ENCODE measurements at regions not wholly inside any gene's neighbourhood (a gene's known extent, or its start where the extent isn't known, plus 50 kb on each side); places are given as distances from the start of the nearest gene placed in this dataset.

DNA sequence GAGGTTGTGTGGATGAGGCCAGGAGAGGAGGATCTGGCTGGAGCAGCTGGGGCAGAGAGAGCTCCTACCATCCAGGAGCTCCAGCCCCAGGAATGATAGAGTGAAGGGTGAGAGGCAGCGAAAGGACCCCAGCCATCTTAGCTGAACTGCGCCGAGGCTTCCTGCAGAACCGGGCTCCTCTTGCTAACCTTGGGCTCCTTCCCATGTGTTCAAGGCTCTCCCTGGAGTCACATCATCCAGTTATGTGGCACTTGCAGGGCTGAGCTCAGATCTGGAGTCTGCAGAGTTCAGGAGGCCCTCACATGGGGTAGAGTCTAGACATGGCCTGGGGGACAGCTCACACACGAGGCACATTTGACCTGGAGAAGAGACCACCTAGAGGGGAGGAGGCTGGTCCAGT is 225.0 kb upstream of the ZNF32 start:
- H3K9me3 ChIP-seq (ENCODE audit: insufficient read depth, low read length, severe bottlenecking): no peaks in the 10 kb centered on the region
- H3K4me2 ChIP-seq (ENCODE audit: insufficient read depth, low read length): no peak overlapping the region
- H3K36me3 ChIP-seq (ENCODE audit: insufficient read depth, low read length): no peaks in the 10 kb centered on the region
- TF ChIP-seq EZH2 (IDR thresholded peaks at IDR 0.05; ENCODE audit: borderline replicate concordance, low read depth, low read length, severe bottlenecking): no peak
- TF ChIP-seq, protein P1, sequence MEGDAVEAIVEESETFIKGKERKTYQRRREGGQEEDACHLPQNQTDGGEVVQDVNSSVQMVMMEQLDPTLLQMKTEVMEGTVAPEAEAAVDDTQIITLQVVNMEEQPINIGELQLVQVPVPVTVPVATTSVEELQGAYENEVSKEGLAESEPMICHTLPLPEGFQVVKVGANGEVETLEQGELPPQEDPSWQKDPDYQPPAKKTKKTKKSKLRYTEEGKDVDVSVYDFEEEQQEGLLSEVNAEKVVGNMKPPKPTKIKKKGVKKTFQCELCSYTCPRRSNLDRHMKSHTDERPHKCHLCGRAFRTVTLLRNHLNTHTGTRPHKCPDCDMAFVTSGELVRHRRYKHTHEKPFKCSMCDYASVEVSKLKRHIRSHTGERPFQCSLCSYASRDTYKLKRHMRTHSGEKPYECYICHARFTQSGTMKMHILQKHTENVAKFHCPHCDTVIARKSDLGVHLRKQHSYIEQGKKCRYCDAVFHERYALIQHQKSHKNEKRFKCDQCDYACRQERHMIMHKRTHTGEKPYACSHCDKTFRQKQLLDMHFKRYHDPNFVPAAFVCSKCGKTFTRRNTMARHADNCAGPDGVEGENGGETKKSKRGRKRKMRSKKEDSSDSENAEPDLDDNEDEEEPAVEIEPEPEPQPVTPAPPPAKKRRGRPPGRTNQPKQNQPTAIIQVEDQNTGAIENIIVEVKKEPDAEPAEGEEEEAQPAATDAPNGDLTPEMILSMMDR (IDR thresholded peaks at IDR 0.05; ENCODE audit: borderline replicate concordance, extremely low read depth, low read length, poor library complexity, severe bottlenecking): no peak
- no peak for ATAC-seq (ENCODE audit: insufficient read depth, low read depth)
- H3K27me3 ChIP-seq (ENCODE audit: insufficient read depth, low read length, poor library complexity): no peaks in the 10 kb centered on the region
- DNase-seq: no peak
- no peak overlapping the region for H2AFZ ChIP-seq (ENCODE audit: low read depth, low read length)
- H3K4me3 ChIP-seq (ENCODE audit: low read depth in 1 of 2, low read length in 2 of 2): no peak overlapping the region
- no peaks in the 10 kb centered on the region for H3K79me2 ChIP-seq (ENCODE audit: insufficient read depth, low read length)
- no peaks in the 10 kb centered on the region for H4K20me1 ChIP-seq (ENCODE audit: insufficient read depth, low read length)
- no peak overlapping the region for H3K27ac ChIP-seq (ENCODE audit: low read length)
- H3K9ac ChIP-seq (ENCODE audit: low read depth, low read length): no peak overlapping the region
- H3K4me1 ChIP-seq (ENCODE audit: insufficient read depth, low read length): no peaks in the 10 kb centered on the region

DNA sequence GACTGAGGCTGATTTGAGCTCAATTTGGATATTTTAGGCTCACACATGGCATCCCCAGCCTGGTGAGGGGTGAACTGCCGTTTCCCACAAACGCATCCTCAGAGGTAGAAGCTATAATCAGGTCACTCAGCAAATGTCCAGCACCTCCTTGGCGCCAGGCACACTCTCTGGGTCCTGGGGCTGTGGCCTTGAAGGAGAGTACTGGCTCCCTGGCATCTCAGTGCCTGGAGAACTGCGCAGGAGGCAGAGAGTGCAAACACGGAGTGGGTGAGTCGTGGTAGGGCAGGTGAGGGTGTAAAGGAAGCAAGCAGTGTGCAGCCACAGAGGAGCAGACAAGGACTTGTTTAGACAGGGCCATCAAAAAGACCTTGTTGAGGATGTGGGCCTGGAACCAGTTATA is 224.0 kb upstream of the ZNF32 start:
- H3K9ac ChIP-seq (ENCODE audit: low read depth, low read length): no peak overlapping the region
- H3K79me2 ChIP-seq (ENCODE audit: insufficient read depth, low read length): no peaks in the 10 kb centered on the region
- no peaks in the 10 kb centered on the region for H3K4me1 ChIP-seq (ENCODE audit: insufficient read depth, low read length)
- no peaks in the 10 kb centered on the region for H3K36me3 ChIP-seq (ENCODE audit: insufficient read depth, low read length)
- no peaks in the 10 kb centered on the region for H4K20me1 ChIP-seq (ENCODE audit: insufficient read depth, low read length)
- H3K4me2 ChIP-seq (ENCODE audit: insufficient read depth, low read length): no peak overlapping the region
- H3K4me3 ChIP-seq (ENCODE audit: low read depth in 1 of 2, low read length in 2 of 2): no peak overlapping the region
- TF ChIP-seq, protein P1 (IDR thresholded peaks at IDR 0.05; ENCODE audit: borderline replicate concordance, extremely low read depth, low read length, poor library complexity, severe bottlenecking): no peak
- no peak for TF ChIP-seq EZH2 (IDR thresholded peaks at IDR 0.05; ENCODE audit: borderline replicate concordance, low read depth, low read length, severe bottlenecking)
- no peaks in the 10 kb centered on the region for H3K9me3 ChIP-seq (ENCODE audit: insufficient read depth, low read length, severe bottlenecking)
- ATAC-seq (ENCODE audit: insufficient read depth, low read depth) (peak; percentile 51; the same call in 1 of the 3 replicates), DNase-seq (no peak)
- no peaks in the 10 kb centered on the region for H3K27me3 ChIP-seq (ENCODE audit: insufficient read depth, low read length, poor library complexity)
- H3K27ac ChIP-seq (ENCODE audit: low read length): no peak overlapping the region
- H2AFZ ChIP-seq (ENCODE audit: low read depth, low read length): no peak overlapping the region

DNA sequence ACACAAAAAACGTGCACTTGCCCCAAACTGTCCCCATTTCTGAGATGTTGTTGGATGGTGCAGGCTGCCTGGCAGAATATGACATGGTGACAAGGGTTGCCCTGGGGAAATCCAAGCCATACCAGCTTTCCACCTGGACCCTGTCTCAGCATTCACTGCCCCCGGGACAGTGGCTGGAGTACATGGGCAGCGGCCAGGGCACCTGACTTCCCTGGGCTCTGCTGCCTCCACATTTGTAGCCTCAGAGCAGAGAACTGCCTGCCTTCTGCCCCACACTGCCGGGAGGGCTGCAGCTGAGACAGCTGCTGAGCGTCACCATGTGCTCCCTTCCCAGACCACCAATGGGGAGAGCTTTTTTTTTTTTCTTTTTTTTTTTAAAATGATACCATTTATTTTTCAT is 222.9 kb upstream of the ZNF32 start:
- H3K9ac ChIP-seq (ENCODE audit: low read depth, low read length): no peak overlapping the region
- no peak for DNase-seq
- no peaks in the 10 kb centered on the region for H4K20me1 ChIP-seq (ENCODE audit: insufficient read depth, low read length)
- H2AFZ ChIP-seq (ENCODE audit: low read depth, low read length): no peak overlapping the region
- H3K4me3 ChIP-seq (ENCODE audit: low read depth in 1 of 2, low read length in 2 of 2): no peak overlapping the region
- H3K4me1 ChIP-seq (ENCODE audit: insufficient read depth, low read length): no peaks in the 10 kb centered on the region
- H3K36me3 ChIP-seq (ENCODE audit: insufficient read depth, low read length): no peaks in the 10 kb centered on the region
- no peak for ATAC-seq (ENCODE audit: insufficient read depth, low read depth)
- no peaks in the 10 kb centered on the region for H3K9me3 ChIP-seq (ENCODE audit: insufficient read depth, low read length, severe bottlenecking)
- no peak for TF ChIP-seq EZH2 (IDR thresholded peaks at IDR 0.05; ENCODE audit: borderline replicate concordance, low read depth, low read length, severe bottlenecking)
- TF ChIP-seq, protein P1 (IDR thresholded peaks at IDR 0.05; ENCODE audit: borderline replicate concordance, extremely low read depth, low read length, poor library complexity, severe bottlenecking): no peak
- H3K27ac ChIP-seq (ENCODE audit: low read length): no peak overlapping the region
- H3K4me2 ChIP-seq (ENCODE audit: insufficient read depth, low read length): no peak overlapping the region
- H3K79me2 ChIP-seq (ENCODE audit: insufficient read depth, low read length): no peaks in the 10 kb centered on the region
- H3K27me3 ChIP-seq (ENCODE audit: insufficient read depth, low read length, poor library complexity): no peaks in the 10 kb centered on the region

DNA sequence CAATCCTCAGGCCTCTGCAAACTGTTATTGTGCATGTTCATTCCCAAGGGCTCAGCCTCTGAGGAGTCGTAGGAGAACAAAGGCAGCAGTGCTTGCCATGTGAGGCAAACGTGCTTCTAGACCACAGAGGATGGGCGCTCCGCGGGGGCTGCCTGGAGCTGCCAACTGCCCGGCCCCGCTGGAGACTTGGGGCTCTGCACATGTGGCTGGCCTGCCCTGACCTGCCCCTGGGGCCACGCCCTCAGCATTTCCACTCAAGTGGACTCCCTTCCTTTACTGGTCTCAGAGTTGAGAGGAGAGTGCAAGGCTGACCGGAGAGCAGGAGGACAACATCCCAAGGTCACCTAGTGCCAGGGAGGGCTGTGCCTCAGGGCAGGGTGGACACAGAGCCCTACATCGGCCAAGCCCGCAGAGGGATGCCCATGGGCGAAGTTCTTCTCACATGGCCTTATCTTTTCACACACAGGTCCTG is 222.3 kb upstream of the ZNF32 start:
- no peaks in the 10 kb centered on the region for H3K9me3 ChIP-seq (ENCODE audit: insufficient read depth, low read length, severe bottlenecking)
- no peaks in the 10 kb centered on the region for H3K4me1 ChIP-seq (ENCODE audit: insufficient read depth, low read length)
- H3K27ac ChIP-seq (ENCODE audit: low read length): no peak overlapping the region
- no peak for TF ChIP-seq EZH2 (IDR thresholded peaks at IDR 0.05; ENCODE audit: borderline replicate concordance, low read depth, low read length, severe bottlenecking)
- H2AFZ ChIP-seq (ENCODE audit: low read depth, low read length): no peak overlapping the region
- DNase-seq: no peak
- H3K4me2 ChIP-seq (ENCODE audit: insufficient read depth, low read length): no peak overlapping the region
- no peak overlapping the region for H3K9ac ChIP-seq (ENCODE audit: low read depth, low read length)
- no peaks in the 10 kb centered on the region for H4K20me1 ChIP-seq (ENCODE audit: insufficient read depth, low read length)
- no peak overlapping the region for H3K4me3 ChIP-seq (ENCODE audit: low read depth in 1 of 2, low read length in 2 of 2)
- no peaks in the 10 kb centered on the region for H3K27me3 ChIP-seq (ENCODE audit: insufficient read depth, low read length, poor library complexity)
- no peaks in the 10 kb centered on the region for H3K79me2 ChIP-seq (ENCODE audit: insufficient read depth, low read length)
- no peak for ATAC-seq (ENCODE audit: insufficient read depth, low read depth)
- no peaks in the 10 kb centered on the region for H3K36me3 ChIP-seq (ENCODE audit: insufficient read depth, low read length)
